ENCODE measurements at regions not wholly inside any gene's neighbourhood (a gene's known extent, or its start where the extent isn't known, plus 50 kb on each side); places are given as distances from the start of the nearest gene placed in this dataset.

- no peak for DNase-seq (ENCODE audit: low read depth)
- no peak for TF ChIP-seq CTCF (IDR thresholded peaks at IDR 0.05; ENCODE audit: insufficient read depth, low read depth, low read length, missing control alignments)
- no peak overlapping the region for H3K4me3 ChIP-seq (ENCODE audit: low read depth, low read length)
These were observed 98.4 kb upstream of the PTPRZ1 start for GRCh38 chr7:121774563-121774962.

GRCh38 chr7:121766676-121767075 is 106.3 kb upstream of the PTPRZ1 start:
- TF ChIP-seq CTCF (IDR thresholded peaks at IDR 0.05; ENCODE audit: insufficient read depth, low read depth, low read length, missing control alignments): no peak
- no peak overlapping the region for H3K4me3 ChIP-seq (ENCODE audit: low read depth, low read length)
- DNase-seq (ENCODE audit: low read depth): no peak

GRCh38 chr7:121761399-121761798 is 111.6 kb upstream of the PTPRZ1 start:
- DNase-seq (ENCODE audit: low read depth): no peak
- TF ChIP-seq CTCF (IDR thresholded peaks at IDR 0.05; ENCODE audit: insufficient read depth, low read depth, low read length, missing control alignments): no peak
- no peak overlapping the region for H3K4me3 ChIP-seq (ENCODE audit: low read depth, low read length)

- no peak overlapping the region for H3K4me3 ChIP-seq (ENCODE audit: low read depth, low read length)
- DNase-seq (ENCODE audit: low read depth): no peak
- TF ChIP-seq CTCF (IDR thresholded peaks at IDR 0.05; ENCODE audit: insufficient read depth, low read depth, low read length, missing control alignments): no peak
These were observed 117.0 kb upstream of the PTPRZ1 start for GRCh38 chr7:121755818-121756552.

GRCh38 chr7:121755286-121755685 is 117.7 kb upstream of the PTPRZ1 start:
- H3K4me3 ChIP-seq (ENCODE audit: low read depth, low read length): no peak overlapping the region
- no peak for TF ChIP-seq CTCF (IDR thresholded peaks at IDR 0.05; ENCODE audit: insufficient read depth, low read depth, low read length, missing control alignments)
- no peak for DNase-seq (ENCODE audit: low read depth)

GRCh38 chr7:121753944-121754343 is 119.0 kb upstream of the PTPRZ1 start:
- DNase-seq (ENCODE audit: low read depth): no peak
- no peak for TF ChIP-seq CTCF (IDR thresholded peaks at IDR 0.05; ENCODE audit: insufficient read depth, low read depth, low read length, missing control alignments)
- no peak overlapping the region for H3K4me3 ChIP-seq (ENCODE audit: low read depth, low read length)

GRCh38 chr7:121752706-121753105 is 120.3 kb upstream of the PTPRZ1 start:
- peak; percentile 15 for TF ChIP-seq CTCF (IDR thresholded peaks at IDR 0.05; ENCODE audit: insufficient read depth, low read depth, low read length, missing control alignments)
- no peak overlapping the region for H3K4me3 ChIP-seq (ENCODE audit: low read depth, low read length)
- DNase-seq (ENCODE audit: low read depth): peak; percentile 20

Measured in GM12865 (cell line).